BE2C (cell line): ENCODE measurements at regions not wholly inside any gene's neighbourhood (a gene's known extent, or its start where the extent isn't known, plus 50 kb on each side); places are given as distances from the start of the nearest gene placed in this dataset.

ENCODE experiments used
- DNase-seq: peaks from one replicate; pipeline ENCODE4 v3.0.0-alpha.2; 2020
- H3K27me3 ChIP-seq: fragments of 250-450 bp; sonication (Bioruptor Pico); 2 replicates; pipeline ENCODE4 v1.5.1; 2020; ENCODE audit warnings: mild to moderate bottlenecking
- H3K36me3 ChIP-seq: fragments of 250-450 bp; sonication (Bioruptor Pico); 2 replicates; pipeline ENCODE4 v1.5.1; 2020; ENCODE audit warnings: mild to moderate bottlenecking
- H3K4me1 ChIP-seq: fragments of 250-450 bp; sonication (Bioruptor Pico); 2 replicates; pipeline ENCODE4 v1.5.1; 2020
- H3K4me3 ChIP-seq: 2 replicates; pipeline ENCODE4 v1.5.1; 2011; ENCODE audit warnings: low read depth, low read length
- H3K9me3 ChIP-seq: fragments of 250-450 bp; sonication (Bioruptor Pico); 2 replicates; pipeline ENCODE4 v1.5.1; 2020
- TF ChIP-seq, protein P1 (sequence below): IDR thresholded peaks from 2 replicates; pipeline ENCODE4 v1.5.1; 2012; ENCODE audit warnings: mild to moderate bottlenecking, low read depth, low read length

DNA sequence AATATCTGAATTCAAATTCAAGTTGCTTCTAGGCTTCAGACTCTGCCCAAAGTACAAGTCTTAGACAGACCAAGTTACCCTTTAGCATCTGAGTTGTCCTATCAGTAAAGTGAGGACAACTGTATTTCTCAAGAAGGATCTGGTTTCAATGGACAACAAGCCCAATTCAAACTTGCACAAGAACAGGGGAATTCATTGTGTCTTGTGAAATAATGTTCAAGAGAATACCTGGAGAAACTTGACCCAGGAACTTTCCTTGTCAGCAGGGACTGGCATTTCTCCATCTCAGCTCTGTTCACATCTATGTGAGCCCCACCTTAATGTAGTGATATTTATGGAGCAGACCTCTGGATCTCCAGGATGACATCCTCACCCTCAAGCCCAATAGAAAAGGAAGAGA lies 894.9 kb upstream of the SLC10A2 start:
- no peaks in the 10 kb centered on the region for H3K36me3 ChIP-seq
- no peak overlapping the region for H3K4me3 ChIP-seq
- H3K9me3 ChIP-seq: no peaks in the 10 kb centered on the region
- DNase-seq: no peak
- TF ChIP-seq, protein P1, sequence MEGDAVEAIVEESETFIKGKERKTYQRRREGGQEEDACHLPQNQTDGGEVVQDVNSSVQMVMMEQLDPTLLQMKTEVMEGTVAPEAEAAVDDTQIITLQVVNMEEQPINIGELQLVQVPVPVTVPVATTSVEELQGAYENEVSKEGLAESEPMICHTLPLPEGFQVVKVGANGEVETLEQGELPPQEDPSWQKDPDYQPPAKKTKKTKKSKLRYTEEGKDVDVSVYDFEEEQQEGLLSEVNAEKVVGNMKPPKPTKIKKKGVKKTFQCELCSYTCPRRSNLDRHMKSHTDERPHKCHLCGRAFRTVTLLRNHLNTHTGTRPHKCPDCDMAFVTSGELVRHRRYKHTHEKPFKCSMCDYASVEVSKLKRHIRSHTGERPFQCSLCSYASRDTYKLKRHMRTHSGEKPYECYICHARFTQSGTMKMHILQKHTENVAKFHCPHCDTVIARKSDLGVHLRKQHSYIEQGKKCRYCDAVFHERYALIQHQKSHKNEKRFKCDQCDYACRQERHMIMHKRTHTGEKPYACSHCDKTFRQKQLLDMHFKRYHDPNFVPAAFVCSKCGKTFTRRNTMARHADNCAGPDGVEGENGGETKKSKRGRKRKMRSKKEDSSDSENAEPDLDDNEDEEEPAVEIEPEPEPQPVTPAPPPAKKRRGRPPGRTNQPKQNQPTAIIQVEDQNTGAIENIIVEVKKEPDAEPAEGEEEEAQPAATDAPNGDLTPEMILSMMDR: no peak
- H3K27me3 ChIP-seq: no peaks in the 10 kb centered on the region
- peaks cover 10% of the 10 kb centered on the region for H3K4me1 ChIP-seq

DNA sequence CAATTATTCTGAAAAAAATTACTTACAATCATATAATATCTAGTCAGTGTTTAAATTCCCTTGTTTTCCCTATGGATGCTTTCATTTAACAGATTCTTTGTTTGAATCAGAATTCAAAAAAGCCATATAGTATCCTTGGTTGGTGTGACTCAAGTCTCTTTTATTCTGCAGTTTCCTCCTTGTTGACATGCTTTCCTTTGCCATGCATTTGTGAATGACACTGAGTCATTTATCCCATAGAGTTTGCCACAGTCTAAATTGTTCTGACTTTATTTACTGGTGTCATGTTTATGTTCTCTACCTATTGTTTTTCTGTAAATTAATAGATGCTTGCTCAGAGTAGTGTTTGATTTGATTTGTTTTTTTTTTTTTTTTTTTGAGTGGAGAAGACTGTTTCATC lies 893.8 kb upstream of the SLC10A2 start:
- Histone ChIP-seq H3K9me3 (no peaks in the 10 kb centered on the region), H3K4me1 (peaks cover 4% of the 10 kb centered on the region), H3K4me3 (no peak overlapping the region), H3K27me3 (no peaks in the 10 kb centered on the region), H3K36me3 (no peaks in the 10 kb centered on the region)
- TF ChIP-seq, protein P1: no peak
- no peak for DNase-seq

GRCh38 chr13:103958691-103959090 lies 892.5 kb upstream of the SLC10A2 start:
- no peaks in the 10 kb centered on the region for H3K9me3 ChIP-seq
- DNase-seq: no peak
- H3K4me3 ChIP-seq: no peak overlapping the region
- no peaks in the 10 kb centered on the region for H3K27me3 ChIP-seq
- peaks cover 4% of the 10 kb centered on the region for H3K4me1 ChIP-seq
- H3K36me3 ChIP-seq: no peaks in the 10 kb centered on the region
- TF ChIP-seq, protein P1: no peak

DNA sequence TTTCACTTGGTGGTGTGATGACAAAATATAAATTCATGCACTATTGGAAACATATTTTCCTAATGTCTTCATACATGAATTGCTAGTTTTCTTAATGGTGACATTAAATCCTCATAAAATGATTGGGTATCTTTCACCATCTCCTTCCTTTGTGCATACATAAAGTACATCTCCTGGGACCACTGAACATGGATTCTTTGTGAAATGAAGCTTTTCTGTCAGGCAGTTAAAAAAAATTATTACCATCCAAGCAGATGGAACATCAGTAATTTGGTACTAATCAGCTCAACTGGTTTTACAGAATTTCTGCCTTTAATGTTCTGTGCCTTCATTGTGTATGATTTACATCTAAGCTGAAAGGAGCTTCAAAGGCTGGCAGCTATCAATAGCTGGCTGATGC lies 891.7 kb upstream of the SLC10A2 start:
- Histone ChIP-seq H3K27me3 (no peaks in the 10 kb centered on the region), H3K9me3 (no peaks in the 10 kb centered on the region), H3K4me1 (peaks cover 4% of the 10 kb centered on the region), H3K4me3 (no peak overlapping the region), H3K36me3 (no peaks in the 10 kb centered on the region)
- DNase-seq: no peak
- TF ChIP-seq, protein P1: no peak

- Histone ChIP-seq H3K4me3 (no peak overlapping the region), H3K27me3 (no peaks in the 10 kb centered on the region), H3K36me3 (no peaks in the 10 kb centered on the region), H3K9me3 (no peaks in the 10 kb centered on the region), H3K4me1 (peaks cover 4% of the 10 kb centered on the region)
- DNase-seq: no peak
- TF ChIP-seq, protein P1: no peak
These were observed 887.6 kb upstream of the SLC10A2 start for GRCh38 chr13:103953859-103954258.

DNA sequence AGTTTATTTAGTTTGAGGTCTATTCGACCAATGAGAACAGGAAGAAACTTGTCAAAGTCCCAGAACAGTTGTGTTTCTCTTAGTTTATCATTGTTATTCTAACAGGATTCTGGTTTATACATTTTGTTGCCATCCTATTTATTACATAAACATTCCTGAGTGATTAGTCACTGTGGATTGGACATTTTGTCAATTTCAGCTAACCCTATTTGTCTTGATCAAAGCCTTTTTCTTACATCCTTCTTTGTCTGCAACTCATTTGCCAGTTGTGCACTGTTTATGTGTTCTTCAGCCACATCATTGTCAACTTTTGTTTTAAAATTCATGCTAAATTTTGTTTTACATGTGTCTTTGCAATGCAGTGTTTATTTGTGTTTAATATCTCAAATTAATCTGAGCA lies 886.0 kb upstream of the SLC10A2 start:
- no peak for DNase-seq
- H3K27me3 ChIP-seq: no peaks in the 10 kb centered on the region
- H3K4me3 ChIP-seq: no peak overlapping the region
- no peaks in the 10 kb centered on the region for H3K9me3 ChIP-seq
- TF ChIP-seq, protein P1: no peak
- no peaks in the 10 kb centered on the region for H3K36me3 ChIP-seq
- peaks cover 4% of the 10 kb centered on the region for H3K4me1 ChIP-seq
